CD4-positive, alpha-beta T cell treated with Interleukin-15 for 4 hours (primary cell): ENCODE measurements at regions not wholly inside any gene's neighbourhood (a gene's known extent, or its start where the extent isn't known, plus 50 kb on each side); places are given as distances from the start of the nearest gene placed in this dataset.
"Not testable (repeated sequence)": the region's sequence is repeated elsewhere in the genome, so short reads cannot be mapped to it uniquely, and the experiment has no call there.

Source experiments
- DNase-seq: peaks from one replicate; pipeline ENCODE4 v3.0.0-alpha.2; 2020; ENCODE audit warnings: low spot score

DNA sequence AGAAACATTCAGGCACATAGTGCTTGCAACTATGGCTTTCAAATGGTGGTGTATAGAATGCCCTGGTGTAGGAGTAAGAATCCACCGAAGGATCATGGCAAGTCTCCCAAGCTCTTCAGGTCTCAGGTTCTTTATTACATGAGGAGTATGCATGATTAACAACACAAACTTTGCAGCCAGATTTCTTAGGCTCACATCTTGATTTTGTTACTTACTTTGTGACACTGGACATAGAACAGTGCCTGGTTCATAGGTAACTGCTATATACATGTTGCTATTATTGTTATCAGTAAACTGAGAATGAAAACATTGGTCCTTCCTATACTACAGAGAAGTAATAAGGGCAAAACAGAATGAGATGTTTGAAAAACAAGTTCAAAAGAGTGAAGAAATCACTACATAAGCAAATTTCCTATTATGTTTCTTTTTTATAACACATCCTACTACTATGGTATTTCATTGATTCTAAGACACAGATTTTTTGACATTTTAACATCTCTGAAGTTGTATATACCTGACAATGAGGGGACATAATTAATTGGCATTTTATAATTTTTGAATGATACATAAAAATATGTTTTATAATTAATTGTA lies 284.9 kb downstream of the C1D start:
- no peak for DNase-seq

GRCh38 chr2:67780841-67781240 lies 282.0 kb downstream of the C1D start:
- not testable (repeated sequence) for DNase-seq

- no peak for DNase-seq
Observed at GRCh38 chr2:67782443-67782842, 280.4 kb downstream of the C1D start.

DNA sequence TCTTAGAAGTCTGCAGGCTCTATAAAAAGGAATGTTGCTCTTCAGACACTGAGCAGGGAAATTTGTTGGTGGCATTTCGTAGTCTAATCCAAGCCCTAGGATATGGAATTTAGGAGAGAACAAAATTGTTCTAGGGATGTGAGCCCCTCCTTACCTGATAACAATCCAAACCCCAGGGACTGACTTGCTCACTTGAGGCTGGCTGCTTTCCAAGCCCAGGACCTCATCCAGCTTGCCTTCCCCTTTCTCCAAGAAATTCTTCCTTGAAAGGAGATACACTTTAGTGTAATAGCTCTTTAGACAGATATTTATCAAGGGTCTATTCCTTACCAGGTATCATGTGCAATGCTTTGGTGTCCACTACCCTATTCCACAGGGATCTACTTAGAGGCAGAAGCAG lies 279.8 kb downstream of the C1D start:
- DNase-seq = no peak

- DNase-seq = no peak
Observed at GRCh38 chr2:67790622-67791021, 272.2 kb downstream of the C1D start.

DNA sequence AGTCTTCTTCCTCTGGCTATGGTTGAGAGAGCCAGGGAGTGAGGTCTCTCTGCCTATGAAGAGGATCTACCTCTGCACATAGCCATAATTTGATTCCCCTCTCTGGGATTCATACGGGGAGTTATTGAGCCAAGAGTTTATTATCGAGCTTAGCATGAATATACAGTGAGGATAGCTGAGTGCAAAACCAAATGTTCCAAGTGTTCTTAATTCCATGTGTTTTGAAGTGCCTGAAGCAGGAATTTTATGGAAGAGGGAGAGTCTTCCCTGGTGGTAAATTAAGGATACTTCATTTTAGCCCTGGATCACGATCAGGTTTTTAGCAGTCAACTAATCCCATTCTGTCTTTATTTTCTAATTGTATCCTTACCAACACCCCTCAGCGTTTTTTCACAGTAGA lies 270.6 kb downstream of the C1D start:
- no peak for DNase-seq

DNA sequence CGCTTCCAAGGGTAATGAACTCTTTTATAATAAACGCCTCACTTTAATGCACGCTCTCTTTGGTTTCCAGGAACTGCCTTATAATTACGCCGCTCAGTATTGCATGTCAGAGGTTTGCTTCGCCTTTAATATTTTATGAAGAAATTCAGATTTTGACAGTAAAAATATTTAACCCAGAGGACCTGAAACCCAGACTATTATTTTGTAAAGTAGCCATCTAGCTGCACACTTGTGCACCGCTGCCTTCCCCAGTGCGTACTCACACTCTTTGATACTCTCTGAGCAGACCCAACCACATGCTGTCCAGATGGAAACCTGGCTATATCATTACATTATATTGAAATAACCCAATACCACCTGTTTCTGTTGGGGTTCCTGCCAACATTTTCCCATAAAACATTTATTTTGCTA lies 270.1 kb downstream of the C1D start:
- DNase-seq = no peak

GRCh38 chr2:67797801-67798540 lies 264.8 kb downstream of the C1D start:
- DNase-seq = no peak

DNA sequence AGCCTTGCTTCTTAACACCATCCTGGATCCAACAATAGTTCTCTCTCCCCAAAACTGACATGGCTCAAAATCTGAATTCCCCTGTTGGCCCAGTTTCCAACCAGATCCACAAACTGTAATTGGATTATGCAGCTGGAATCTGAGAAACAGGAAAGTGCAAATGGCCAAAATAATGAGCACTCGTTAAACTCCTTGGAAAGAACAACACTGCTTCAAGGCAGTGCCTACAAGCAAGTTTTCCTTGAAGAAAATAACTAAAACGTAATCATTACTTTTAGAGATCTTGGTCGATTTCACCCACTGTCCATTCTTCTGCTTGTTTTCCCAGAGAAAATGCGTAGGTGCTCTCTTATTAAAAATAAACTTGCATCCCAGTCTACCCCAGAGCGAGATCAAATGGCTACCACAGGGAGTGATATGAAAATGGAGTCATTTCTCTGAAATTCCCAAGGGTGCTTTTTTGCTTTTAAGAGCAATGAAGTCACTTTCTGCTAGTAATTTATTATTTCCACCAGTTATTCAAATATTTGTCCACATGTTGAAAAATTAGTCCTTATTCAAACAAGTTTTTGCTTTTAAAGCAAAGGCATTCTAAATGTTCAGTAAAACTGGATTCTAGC lies 264.2 kb downstream of the C1D start:
- no peak for DNase-seq

- no peak for DNase-seq
Observed at GRCh38 chr2:67799886-67800285, 262.9 kb downstream of the C1D start.

GRCh38 chr2:67802291-67802690 lies 260.5 kb downstream of the C1D start:
- DNase-seq = no peak

DNA sequence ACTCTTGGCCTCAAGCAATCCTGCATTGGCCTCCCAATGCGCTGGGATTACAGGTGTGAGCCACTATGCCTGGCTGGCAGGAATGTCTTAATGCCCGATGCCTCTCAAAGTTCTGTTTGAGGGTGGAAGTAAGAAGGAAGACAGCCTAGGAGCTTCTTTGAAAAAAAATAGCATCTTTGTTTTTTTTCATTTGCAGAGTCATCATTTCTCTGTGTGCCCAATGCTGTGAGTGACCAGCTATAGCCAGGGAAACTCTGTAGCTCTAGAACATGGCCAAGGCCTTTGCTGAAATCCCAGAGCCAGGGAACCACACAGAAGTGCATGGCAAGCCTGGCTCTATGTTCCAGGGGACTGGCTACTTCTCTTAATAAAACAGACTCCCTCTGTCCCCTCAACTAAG lies 260.0 kb downstream of the C1D start:
- no peak for DNase-seq

GRCh38 chr2:67806816-67807215 lies 256.0 kb downstream of the C1D start:
- DNase-seq = no peak

- DNase-seq = no peak
Observed at GRCh38 chr2:67808112-67808511, 254.7 kb downstream of the C1D start.

DNA sequence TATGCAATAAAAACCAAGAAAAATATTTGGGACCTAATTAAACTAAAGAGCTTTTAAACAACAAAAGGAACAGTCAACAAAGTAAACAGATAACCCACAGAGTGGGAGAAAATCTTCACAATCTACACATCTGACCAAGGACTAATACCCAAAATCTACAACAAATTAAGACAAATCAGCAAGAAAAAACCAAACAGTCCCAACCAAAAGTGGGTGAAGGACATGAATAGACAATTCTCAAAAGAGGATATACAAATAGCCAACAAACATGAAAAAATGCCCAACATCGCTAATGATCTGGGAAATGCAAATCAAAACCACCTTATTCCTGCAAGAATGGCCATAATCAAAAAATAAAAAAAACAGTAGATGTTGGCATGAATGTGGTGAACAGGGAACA lies 250.1 kb downstream of the C1D start:
- DNase-seq = no peak

GRCh38 chr2:67823726-67824125 lies 239.1 kb downstream of the C1D start:
- DNase-seq = no peak

DNA sequence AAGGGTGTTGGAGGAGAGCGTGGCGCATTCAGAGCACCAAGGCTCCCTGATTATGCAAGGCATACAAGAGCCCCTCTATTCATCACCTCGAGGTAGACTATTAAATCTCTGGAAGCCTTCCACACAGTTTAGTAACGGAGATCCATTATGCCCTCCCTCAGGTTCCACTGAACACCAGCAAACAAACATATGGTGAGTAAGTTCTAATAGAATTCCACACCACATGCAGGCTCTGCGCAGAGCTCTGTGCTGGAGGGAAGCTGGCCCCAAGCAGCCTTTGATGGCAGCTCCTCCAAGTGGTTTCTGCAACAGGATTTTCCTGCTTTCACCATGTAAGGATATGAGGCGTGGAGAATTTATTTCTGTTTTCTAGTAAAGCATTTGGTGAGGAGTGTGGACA lies 238.6 kb downstream of the C1D start:
- DNase-seq = no peak

GRCh38 chr2:67825476-67825875 lies 237.3 kb downstream of the C1D start:
- DNase-seq = no peak

- DNase-seq = no peak
Observed at GRCh38 chr2:67828066-67828465, 234.7 kb downstream of the C1D start.

DNA sequence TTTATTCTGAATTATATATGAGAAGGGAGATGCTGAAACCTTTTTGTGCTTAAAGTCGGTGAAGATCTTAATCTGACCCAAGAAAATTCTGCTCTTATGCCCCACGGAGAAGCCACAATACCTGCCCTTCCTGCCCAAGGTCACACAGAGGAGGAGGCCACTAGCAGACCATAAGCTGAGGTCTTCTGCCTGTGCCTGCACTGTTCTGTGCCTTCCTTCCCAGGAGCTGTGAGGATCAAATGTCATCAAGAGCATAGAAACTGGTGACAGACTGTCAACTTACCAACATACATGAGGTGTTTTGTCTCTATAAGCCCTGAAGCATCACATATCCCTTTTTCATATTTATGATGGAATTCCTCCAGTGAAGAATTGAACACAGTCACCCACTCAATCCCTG lies 233.3 kb downstream of the C1D start:
- DNase-seq = no peak

- no peak for DNase-seq
Observed at GRCh38 chr2:67833632-67834031, 229.2 kb downstream of the C1D start.

- DNase-seq = no peak
Observed at GRCh38 chr2:67834482-67834881, 228.3 kb downstream of the C1D start.

GRCh38 chr2:67835266-67835665 lies 227.5 kb downstream of the C1D start:
- no peak for DNase-seq

- no peak for DNase-seq
Observed at GRCh38 chr2:67836866-67837265, 225.9 kb downstream of the C1D start.
